ENCODE measurements at regions not wholly inside any gene's neighbourhood (a gene's known extent, or its start where the extent isn't known, plus 50 kb on each side); places are given as distances from the start of the nearest gene placed in this dataset.
"Not testable (repeated sequence)": the region's sequence is repeated elsewhere in the genome, so short reads cannot be mapped to it uniquely, and the experiment has no call there.

- DNase-seq (ENCODE audit: insufficient read length, low spot score) (no peak), FAIRE-seq (no peak)
Measured at GRCh38 chrX:14352511-14352910, 176.8 kb upstream of the GLRA2 start.

- no peak for DNase-seq (ENCODE audit: insufficient read length, low spot score)
- no peak for FAIRE-seq
Measured at GRCh38 chrX:14351611-14352303, 177.6 kb upstream of the GLRA2 start.

- DNase-seq (ENCODE audit: insufficient read length, low spot score): no peak
- no peak for FAIRE-seq
Measured at GRCh38 chrX:14347523-14347922, 181.8 kb upstream of the GLRA2 start.

- no peak for FAIRE-seq
- no peak for DNase-seq (ENCODE audit: insufficient read length, low spot score)
Measured at GRCh38 chrX:14344172-14344940, 185.0 kb upstream of the GLRA2 start.

GRCh38 chrX:14309431-14309830 lies 219.9 kb upstream of the GLRA2 start:
- FAIRE-seq (no peak), DNase-seq (ENCODE audit: insufficient read length, low spot score) (no peak)

GRCh38 chrX:14308976-14309375 lies 220.4 kb upstream of the GLRA2 start:
- FAIRE-seq; DNase-seq (ENCODE audit: insufficient read length, low spot score): not testable (repeated sequence)

- no peak for FAIRE-seq
Measured at GRCh38 chrX:14303891-14304290, 225.4 kb upstream of the GLRA2 start.

GRCh38 chrX:14302561-14302960 lies 226.8 kb upstream of the GLRA2 start:
- not testable (repeated sequence) for DNase-seq (ENCODE audit: insufficient read length, low spot score); FAIRE-seq

More at GRCh38 chrX:14303891-14304290, 225.4 kb upstream of the GLRA2 start:
- no peak for DNase-seq (ENCODE audit: insufficient read length, low spot score)

- DNase-seq (ENCODE audit: insufficient read length, low spot score): no peak
- no peak for FAIRE-seq
Measured at GRCh38 chrX:14300376-14300775, 229.0 kb upstream of the GLRA2 start.

- DNase-seq (ENCODE audit: insufficient read length, low spot score) (no peak), FAIRE-seq (no peak)
Measured at GRCh38 chrX:14295426-14295825, 233.9 kb upstream of the GLRA2 start.

- no peak for DNase-seq (ENCODE audit: insufficient read length, low spot score)
- FAIRE-seq: no peak
Measured at GRCh38 chrX:14291666-14292500, 237.5 kb upstream of the GLRA2 start.

GRCh38 chrX:14290335-14290734 lies 239.0 kb upstream of the GLRA2 start:
- DNase-seq (ENCODE audit: insufficient read length, low spot score) (no peak), FAIRE-seq (no peak)

GRCh38 chrX:14274691-14275090 lies 245.0 kb upstream of the GEMIN8 start:
- DNase-seq (ENCODE audit: insufficient read length, low spot score) (no peak), FAIRE-seq (no peak)

- FAIRE-seq (no peak), DNase-seq (ENCODE audit: insufficient read length, low spot score) (no peak)
Measured at GRCh38 chrX:14267216-14267615, 237.5 kb upstream of the GEMIN8 start.

GRCh38 chrX:14266705-14267104 lies 237.0 kb upstream of the GEMIN8 start:
- no peak for FAIRE-seq
- DNase-seq (ENCODE audit: insufficient read length, low spot score): no peak

- DNase-seq (ENCODE audit: insufficient read length, low spot score) (no peak), FAIRE-seq (no peak)
Measured at GRCh38 chrX:14243823-14244222, 214.1 kb upstream of the GEMIN8 start.

- no peak for DNase-seq (ENCODE audit: insufficient read length, low spot score)
Measured at GRCh38 chrX:14235004-14235403, 205.3 kb upstream of the GEMIN8 start.

GRCh38 chrX:14232688-14233087 lies 203.0 kb upstream of the GEMIN8 start:
- FAIRE-seq (no peak), DNase-seq (ENCODE audit: insufficient read length, low spot score) (no peak)

More at GRCh38 chrX:14235004-14235403, 205.3 kb upstream of the GEMIN8 start:
- FAIRE-seq: no peak

GRCh38 chrX:14228611-14229010 lies 198.9 kb upstream of the GEMIN8 start:
- no peak for DNase-seq (ENCODE audit: insufficient read length, low spot score)
- no peak for FAIRE-seq

GRCh38 chrX:14220386-14220944 lies 190.8 kb upstream of the GEMIN8 start:
- no peak for DNase-seq (ENCODE audit: insufficient read length, low spot score)
- FAIRE-seq: no peak

- FAIRE-seq (no peak), DNase-seq (ENCODE audit: insufficient read length, low spot score) (no peak)
Measured at GRCh38 chrX:14209034-14209433, 179.3 kb upstream of the GEMIN8 start.

Measured in GM19239 (cell line).